ENCODE measurements at regions not wholly inside any gene's neighbourhood (a gene's known extent, or its start where the extent isn't known, plus 50 kb on each side); places are given as distances from the start of the nearest gene placed in this dataset.

GRCh38 chr3:166420071-166420470 lies 582.8 kb upstream of the BCHE start:
- no peak for TF ChIP-seq EP300 (IDR thresholded peaks at IDR 0.05)
- no peak for TF ChIP-seq POLR2AphosphoS5 (IDR thresholded peaks at IDR 0.05)
- no peak for TF ChIP-seq CTCF (IDR thresholded peaks at IDR 0.05)
- TF ChIP-seq POLR2A (IDR thresholded peaks at IDR 0.05; ENCODE audit: low read depth) = no peak

Measured in esophagus muscularis mucosa (tissue), 4 donors.